SK-N-SH (cell line): ENCODE measurements at regions not wholly inside any gene's neighbourhood (a gene's known extent, or its start where the extent isn't known, plus 50 kb on each side); places are given as distances from the start of the nearest gene placed in this dataset.

Experiments
- CTCF ChIA-PET: fragments of 300-600, 350-600 bp; formaldehyde crosslinking; extraction: SDS; loops from one replicate; lab custom pipeline; 2021; lab: Yijun Ruan, JAX
- POLR2A ChIA-PET: fragments of 350-600 bp; sonication (Branson Sonifier 250); formaldehyde crosslinking; extraction: SDS; loops from one replicate; lab custom pipeline; 2020; ENCODE audit warnings: antibody characterized with exemption, inconsistent platforms; lab: Yijun Ruan, JAX
- DNase-seq: peaks from one replicate; pipeline ENCODE4 v3.0.0; 2012
- H2AFZ ChIP-seq: fragments of 200-600 bp; sonication (generic); 2 replicates; pipeline ENCODE4 v1.8.1; 2016; ENCODE audit warnings: antibody characterized with exemption, mild to moderate bottlenecking, low read depth
- H3F3A ChIP-seq: fragments of 200-600 bp; sonication (generic); replicated peaks from 2 replicates; pipeline ENCODE3; 2016; ENCODE audit warnings: antibody characterized with exemption, mild to moderate bottlenecking; ENCODE audit not compliant: insufficient read depth
- H3K27ac ChIP-seq, 2 experiments: fragments of 200-500 bp in 1 of 2; fragments of 200-600 bp in 1 of 2; sonication (Bioruptor generic) in 1 of 2; sonication (generic), shearing (Covaris generic) in 1 of 2; 2 replicates each; pipeline versions ENCODE4 v1.5.1 to v1.6.1; 2014 to 2016; ENCODE audit warnings: low read depth in 2 of 2, inconsistent platforms in 1 of 2, low read length in 1 of 2, mild to moderate bottlenecking in 1 of 2, mixed read lengths in 1 of 2
- H3K27me3 ChIP-seq: fragments of 200-600 bp; sonication (generic), shearing (Covaris generic); 2 replicates; pipeline ENCODE4 v1.6.1; 2016; ENCODE audit warnings: mixed run types; ENCODE audit not compliant: insufficient read depth
- H3K36me3 ChIP-seq, 2 experiments: fragments of 200-500 bp in 1 of 2; fragments of 200-600 bp in 1 of 2; sonication (Bioruptor generic) in 1 of 2; sonication (generic) in 1 of 2; replicated peaks in 1 of 2; 2 replicates each; pipeline versions ENCODE3 to v1.5.1; 2014 to 2016; ENCODE audit warnings: low read length in 1 of 2, mild to moderate bottlenecking in 1 of 2; ENCODE audit not compliant: insufficient read depth in 2 of 2, control insufficient read depth in 1 of 2
- H3K4me1 ChIP-seq, 2 experiments: fragments of 200-500 bp in 1 of 2; fragments of 200-600 bp in 1 of 2; sonication (Bioruptor generic) in 1 of 2; sonication (generic), shearing (Covaris generic) in 1 of 2; 2 replicates each; pipeline versions ENCODE4 v1.5.1 to v1.6.1; 2014 to 2016; ENCODE audit warnings: low read depth in 1 of 2, low read length in 1 of 2, mixed run types in 1 of 2; ENCODE audit not compliant: insufficient read depth in 2 of 2, control insufficient read depth in 1 of 2
- H3K4me2 ChIP-seq: fragments of 200-600 bp; sonication (generic), shearing (Covaris generic); 2 replicates; pipeline ENCODE4 v1.6.1; 2017; ENCODE audit warnings: mixed run types
- H3K4me3 ChIP-seq, 2 experiments: fragments of 200-500 bp in 1 of 2; fragments of 200-600 bp in 1 of 2; sonication (Bioruptor generic) in 1 of 2; sonication (generic), shearing (Covaris generic) in 1 of 2; 2 replicates each; pipeline versions ENCODE4 v1.5.1 to v1.8.1; 2014 to 2016; ENCODE audit warnings: low read depth in 2 of 2, inconsistent platforms in 1 of 2, low read length in 1 of 2, mild to moderate bottlenecking in 1 of 2, mixed read lengths in 1 of 2, moderate library complexity in 1 of 2
- H3K79me2 ChIP-seq: fragments of 200-600 bp; sonication (generic); 2 replicates; pipeline ENCODE4 v1.8.1; 2017; ENCODE audit warnings: mild to moderate bottlenecking; ENCODE audit not compliant: insufficient read depth
- H3K9ac ChIP-seq: fragments of 200-600 bp; sonication (generic); 2 replicates; pipeline ENCODE4 v1.6.1; 2017; ENCODE audit warnings: mixed run types
- H3K9me2 ChIP-seq: fragments of 200-600 bp; sonication (generic); 2 replicates; pipeline ENCODE4 v1.6.1; 2017; ENCODE audit warnings: mixed run types
- H3K9me3 ChIP-seq: fragments of 200-600 bp; sonication (generic); 2 replicates; pipeline ENCODE4 v1.6.1; 2017; ENCODE audit warnings: mixed run types, mild to moderate bottlenecking, moderate library complexity
- H4K20me1 ChIP-seq: fragments of 200-600 bp; sonication (generic); 2 replicates; pipeline ENCODE4 v1.6.1; 2017; ENCODE audit warnings: mild to moderate bottlenecking, mixed run types; ENCODE audit not compliant: insufficient read depth
- CHD2 ChIP-seq: fragments of 150-350 bp; IDR thresholded peaks from 2 replicates; pipeline ENCODE4 v1.6.1; 2018; ENCODE audit warnings: low read length; ENCODE audit not compliant: partially characterized antibody
- EP300 ChIP-seq, 2 experiments: IDR thresholded peaks; 2 replicates each; pipeline versions ENCODE4 v1.4.0 to v1.6.1; 2012; ENCODE audit warnings: borderline replicate concordance in 1 of 2, low read depth in 1 of 2, low read length in 1 of 2
- EZH2phosphoT487 ChIP-seq: fragments of 200-600 bp; sonication (generic); IDR thresholded peaks from 2 replicates; pipeline ENCODE4 v1.6.1; 2017; ENCODE audit warnings: low read depth, mixed run types, mild to moderate bottlenecking, antibody characterized with exemption, moderate library complexity, borderline replicate concordance
- FOSL2 ChIP-seq: IDR thresholded peaks from 2 replicates; pipeline ENCODE4 v1.4.0; 2012; ENCODE audit warnings: low read depth, mild to moderate bottlenecking, moderate library complexity, borderline replicate concordance
- JUND ChIP-seq: IDR thresholded peaks from 2 replicates; pipeline ENCODE4 v1.4.0; 2012
- NRF1 ChIP-seq: IDR thresholded peaks from 2 replicates; pipeline ENCODE4 v1.6.1; 2012; ENCODE audit warnings: low read depth, mild to moderate bottlenecking, low read length
- PBX3 ChIP-seq: IDR thresholded peaks from 2 replicates; pipeline ENCODE4; 2012
- POLR2AphosphoS5 ChIP-seq: IDR thresholded peaks from 2 replicates; pipeline ENCODE4 v1.6.1; 2012; ENCODE audit warnings: low read depth, low read length
- RAD21 ChIP-seq: IDR thresholded peaks from 2 replicates; pipeline ENCODE4 v1.6.1; 2012; ENCODE audit warnings: mild to moderate bottlenecking, low read length
- RCOR1 ChIP-seq: fragments of 150-350 bp; IDR thresholded peaks from 2 replicates; pipeline ENCODE4 v1.6.1; 2017; ENCODE audit warnings: antibody characterized with exemption, low read length
- REST ChIP-seq: IDR thresholded peaks from 2 replicates; pipeline ENCODE4 v1.6.1; 2012; ENCODE audit warnings: mild to moderate bottlenecking, low read depth, low read length, moderate library complexity
- SIN3A ChIP-seq: IDR thresholded peaks from 2 replicates; pipeline ENCODE4 v1.6.1; 2012; ENCODE audit warnings: low read depth, mild to moderate bottlenecking, low read length, moderate library complexity, borderline replicate concordance
- ZBTB33 ChIP-seq: IDR thresholded peaks from 2 replicates; pipeline ENCODE4 v1.4.0; 2012; ENCODE audit warnings: low read depth, borderline replicate concordance
- WGBS: methylation state at CpG from one replicate; pipeline ENCODE4 v1.1.6; 2017; ENCODE audit warnings: low lambda C conversion rate; 5-methylcytosine and 5-hydroxymethylcytosine counted together

GRCh38 chr16:35636480-35637230 lies 2177.2 kb downstream of the TP53TG3F start:
- Histone ChIP-seq H3K79me2 (no peaks in the 10 kb centered on the region), H3K4me1 (no peaks in the 10 kb centered on the region), H3K27ac (no peak overlapping the region), H3K9ac (no peak overlapping the region), H3K36me3 (no peaks in the 10 kb centered on the region), H3F3A (no peaks in the 10 kb centered on the region), H4K20me1 (no peaks in the 10 kb centered on the region), H2AFZ (no peak overlapping the region), H3K27me3 (no peaks in the 10 kb centered on the region), H3K4me3 (no peak overlapping the region), H3K9me2 (no peaks in the 10 kb centered on the region), H3K4me2 (no peak overlapping the region), H3K9me3 (no peaks in the 10 kb centered on the region)
- no peak for DNase-seq
- WGBS, result 5% methylated on average over 4 of the region's 5 CpGs
- ChIA-PET CTCF (no interaction called here), POLR2A (no interaction called here)
- TF ChIP-seq ZBTB33 (no peak), FOSL2 (no peak), CHD2 (no peak), RAD21 (no peak), RCOR1 (no peak), REST (no peak), POLR2AphosphoS5 (no peak), SIN3A (no peak), EZH2phosphoT487 (no peak)

- Histone ChIP-seq H3K27me3 (no peaks in the 10 kb centered on the region), H3K4me1 (no peaks in the 10 kb centered on the region), H3K36me3 (no peaks in the 10 kb centered on the region), H3K9me2 (no peaks in the 10 kb centered on the region), H4K20me1 (no peaks in the 10 kb centered on the region), H2AFZ (no peak overlapping the region), H3K27ac (no peak overlapping the region), H3K79me2 (no peaks in the 10 kb centered on the region), H3F3A (no peaks in the 10 kb centered on the region), H3K4me3 (no peak overlapping the region), H3K9me3 (no peaks in the 10 kb centered on the region), H3K4me2 (no peak overlapping the region), H3K9ac (no peak overlapping the region)
- TF ChIP-seq EP300 (IDR thresholded peaks at IDR 0.05; ENCODE audit: borderline replicate concordance in 1 of 2, low read depth in 1 of 2, low read length in 1 of 2), result no peak
- no peak for TF ChIP-seq EZH2phosphoT487
- no peak for TF ChIP-seq FOSL2
- TF ChIP-seq JUND, result no peak
- no peak for TF ChIP-seq PBX3
- TF ChIP-seq NRF1, result no peak
- TF ChIP-seq RCOR1, result no peak
- no peak for DNase-seq
- CTCF ChIA-PET, result no interaction called here
- POLR2A ChIA-PET, result no interaction called here
- 0% methylated on average over 2 of the region's 2 CpGs for WGBS
Observed at GRCh38 chr16:35637683-35638082, 2178.3 kb downstream of the TP53TG3F start.
